Endothelial cell of umbilical vein (primary cell): ENCODE measurements at regions not wholly inside any gene's neighbourhood (a gene's known extent, or its start where the extent isn't known, plus 50 kb on each side); places are given as distances from the start of the nearest gene placed in this dataset.

Experiments
- BruUV-seq: library from RNA; stranded (reverse); fragments of 400-500 nt; replicated peaks from 2 replicates; lab custom pipeline; 2021; lab: Mats Ljungman, UMichigan
- CTCF ChIA-PET: fragments of 300-600, 350-600 bp; sonication (Branson Sonifier 250); formaldehyde crosslinking; loops from one replicate; lab custom pipeline; 2021; ENCODE audit warnings: antibody characterized with exemption, inconsistent platforms; lab: Charles Lee
- POLR2A ChIA-PET: fragments of 300-600, 350-600 bp; sonication (Branson Sonifier 250); formaldehyde crosslinking; loops from one replicate; lab custom pipeline; 2021; ENCODE audit warnings: antibody characterized with exemption, inconsistent platforms; lab: Charles Lee
- DNase-seq: peaks from one replicate; pipeline ENCODE4 v3.0.0-alpha.2; 2011; ENCODE audit warnings: low read depth, low spot score
- FAIRE-seq: peaks from 2 replicates; lab custom pipeline; 2011; peaks lifted over from hg19 to GRCh38; lab: Jason Lieb, UNC
- H2AFZ ChIP-seq: 2 replicates; pipeline ENCODE4 v1.6.0; 2012; ENCODE audit warnings: low read depth, low read length, control low read depth, inconsistent platforms
- H3K27ac ChIP-seq: 2 replicates; pipeline ENCODE4 v1.5.1; 2011; ENCODE audit warnings: low read depth, mild to moderate bottlenecking, control low read depth, low read length, moderate library complexity; ENCODE audit not compliant: insufficient read depth
- H3K27me3 ChIP-seq, 2 experiments: 2 replicates each; pipeline versions ENCODE4 v1.6.0 to v1.6.1; 2011; ENCODE audit warnings: low read length in 2 of 2, mixed read lengths in 1 of 2; ENCODE audit not compliant: control insufficient read depth in 2 of 2, insufficient read depth in 2 of 2
- H3K36me3 ChIP-seq, 2 experiments: 2 replicates in 1 of 2; 3 replicates in 1 of 2; pipeline ENCODE4 v1.5.1; 2011; ENCODE audit warnings: low read length in 2 of 2, mild to moderate bottlenecking in 1 of 2, moderate library complexity in 1 of 2; ENCODE audit not compliant: control insufficient read depth in 2 of 2, insufficient read depth in 2 of 2; ENCODE audit errors: extremely low read depth in 1 of 2
- H3K4me1 ChIP-seq: 3 replicates; pipeline ENCODE4 v1.5.1; 2011; ENCODE audit warnings: mild to moderate bottlenecking, low read length; ENCODE audit not compliant: control insufficient read depth, insufficient read depth; ENCODE audit errors: extremely low read depth
- H3K4me2 ChIP-seq: 2 replicates; pipeline ENCODE4 v1.6.1; 2011; ENCODE audit warnings: low read length, control low read depth, mixed read lengths; ENCODE audit not compliant: insufficient read depth
- H3K4me3 ChIP-seq, 3 experiments: fragments of 200-600 bp in 1 of 3; sonication (generic), shearing (Covaris generic) in 1 of 3; replicated peaks in 1 of 3; 2 replicates each; pipeline ENCODE4 v1.5.1; 2011 to 2016; ENCODE audit warnings: control low read depth in 3 of 3, low read length in 3 of 3, mild to moderate bottlenecking in 2 of 3, inconsistent platforms in 1 of 3, low read depth in 1 of 3, moderate library complexity in 1 of 3; ENCODE audit not compliant: insufficient read depth in 1 of 3
- H3K79me2 ChIP-seq: 2 replicates; pipeline ENCODE4 v1.6.0; 2012; ENCODE audit warnings: low read length, inconsistent platforms; ENCODE audit not compliant: control insufficient read depth, insufficient read depth
- H3K9ac ChIP-seq: replicated peaks from 2 replicates; pipeline ENCODE3; 2011; ENCODE audit warnings: low read length, control low read depth; ENCODE audit not compliant: insufficient read depth; ENCODE audit errors: extremely low read depth
- H3K9me1 ChIP-seq: replicated peaks from 3 replicates; pipeline ENCODE4 v1.6.0; 2011; ENCODE audit warnings: mild to moderate bottlenecking, low read length; ENCODE audit not compliant: control insufficient read depth, insufficient read depth; ENCODE audit errors: extremely low read depth
- H3K9me3 ChIP-seq: replicated peaks from 2 replicates; pipeline ENCODE4 v1.5.1; 2012; ENCODE audit warnings: low read length, inconsistent platforms; ENCODE audit not compliant: control insufficient read depth, insufficient read depth
- H4K20me1 ChIP-seq: replicated peaks from 2 replicates; pipeline ENCODE3; 2011; ENCODE audit warnings: mild to moderate bottlenecking, low read length; ENCODE audit not compliant: control insufficient read depth, insufficient read depth; ENCODE audit errors: extremely low read depth
- CTCF ChIP-seq, 2 donors: IDR thresholded peaks; 1 replicate in 1 of 2; 2 replicates in 1 of 2; pipeline ENCODE4 v1.5.1; 2011; ENCODE audit warnings: low read length in 2 of 2, mild to moderate bottlenecking in 2 of 2, moderate library complexity in 2 of 2, control low read depth in 1 of 2, inconsistent platforms in 1 of 2, low read depth in 1 of 2; ENCODE audit not compliant: insufficient read depth in 1 of 2; ENCODE audit errors: extremely low read depth in 1 of 2
- EZH2 ChIP-seq: IDR thresholded peaks from 2 replicates; pipeline ENCODE4 v1.6.1; 2012; ENCODE audit warnings: borderline replicate concordance, low read depth, mild to moderate bottlenecking, moderate library complexity, low read length, inconsistent platforms; ENCODE audit not compliant: severe bottlenecking
- FOS ChIP-seq: IDR thresholded peaks from 2 replicates; pipeline ENCODE4 v1.6.1; 2011; ENCODE audit warnings: mild to moderate bottlenecking, low read length, moderate library complexity, borderline replicate concordance; ENCODE audit not compliant: insufficient read depth
- GATA2 ChIP-seq: IDR thresholded peaks from 2 replicates; pipeline ENCODE4 v1.7.0; 2011; ENCODE audit warnings: low read depth, mild to moderate bottlenecking, moderate library complexity, mixed read lengths, low read length; ENCODE audit not compliant: insufficient read length, insufficient read depth
- JUN ChIP-seq: IDR thresholded peaks from 2 replicates; pipeline ENCODE4 v1.6.1; 2011; ENCODE audit warnings: borderline replicate concordance, low read depth; ENCODE audit not compliant: insufficient read length, insufficient read depth
- MYC ChIP-seq: IDR thresholded peaks from one replicate; pipeline ENCODE4 v1.6.1; 2011; ENCODE audit warnings: mild to moderate bottlenecking, low read depth, low read length
- POLR2A ChIP-seq: IDR thresholded peaks from 2 replicates; pipeline ENCODE4 v1.6.1; 2012; ENCODE audit warnings: low read depth, mild to moderate bottlenecking, control low read depth, low read length
- POLR2AphosphoS5 ChIP-seq: IDR thresholded peaks from 2 replicates; pipeline ENCODE4 v1.6.1; 2012; ENCODE audit warnings: low read depth, mild to moderate bottlenecking, control low read depth, low read length, moderate library complexity; ENCODE audit not compliant: insufficient read depth
- dilution Hi-C: fragments of 300-500 bp; cut with MboI; formaldehyde crosslinking; loops from one replicate; pipeline ENCODE4 v1.15.0; 2019; ENCODE audit warnings: low sequenced_read_pairs; ENCODE audit not compliant: extremely low pct_ligation_motif_present
- intact Hi-C: fragments of 100-400 bp; cut with micrococcal nuclease; formaldehyde crosslinking; loops from one replicate; pipeline ENCODE4 v1.10.0; 2022
- TF ChIP-seq, protein P1 (sequence below): IDR thresholded peaks from 2 replicates; pipeline ENCODE4 v1.6.1; 2011; ENCODE audit not compliant: insufficient read depth, insufficient read length

DNA sequence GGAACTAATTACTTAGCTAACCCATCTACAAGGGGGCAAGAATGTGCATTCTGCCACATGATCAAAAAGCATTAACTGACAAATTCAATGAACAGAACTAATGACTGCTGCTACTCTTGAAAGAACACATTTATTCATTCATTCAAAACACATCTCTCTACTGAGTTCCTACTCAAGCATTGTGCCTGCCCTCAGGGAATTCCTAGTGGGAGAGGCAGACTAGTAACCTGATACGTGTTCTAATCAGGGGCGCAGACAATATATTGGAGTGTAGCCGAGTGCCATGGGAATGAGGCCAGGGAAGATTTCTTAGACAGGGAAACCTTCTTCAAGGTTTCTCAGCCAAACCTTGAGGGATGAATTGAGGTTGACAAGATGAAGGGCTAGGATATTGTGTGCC is 56.7 kb upstream of the PAPPA start:
- H3K9me1 ChIP-seq: no peaks in the 10 kb centered on the region
- no peaks in the 10 kb centered on the region for H4K20me1 ChIP-seq
- H3K27me3 ChIP-seq: no peaks in the 10 kb centered on the region
- DNase-seq (no peak), FAIRE-seq (no peak)
- TF ChIP-seq EZH2: no peak
- no peak for TF ChIP-seq CTCF (IDR thresholded peaks at IDR 0.05; ENCODE audit: extremely low read depth in 1 of 2, insufficient read depth in 1 of 2, low read depth in 1 of 2, low read length in 2 of 2)
- no peak for TF ChIP-seq POLR2AphosphoS5
- TF ChIP-seq JUN: no peak
- TF ChIP-seq POLR2A: no peak
- TF ChIP-seq MYC: no peak
- TF ChIP-seq, protein P1, sequence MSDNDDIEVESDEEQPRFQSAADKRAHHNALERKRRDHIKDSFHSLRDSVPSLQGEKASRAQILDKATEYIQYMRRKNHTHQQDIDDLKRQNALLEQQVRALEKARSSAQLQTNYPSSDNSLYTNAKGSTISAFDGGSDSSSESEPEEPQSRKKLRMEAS: no peak
- TF ChIP-seq FOS: no peak
- TF ChIP-seq GATA2: no peak
- no peak overlapping the region for H3K4me3 ChIP-seq
- intact Hi-C loops: no loop called here
- H3K79me2 ChIP-seq: no peaks in the 10 kb centered on the region
- no peaks in the 10 kb centered on the region for H3K36me3 ChIP-seq
- H3K9me3 ChIP-seq: no peaks in the 10 kb centered on the region
- ChIA-PET CTCF (no interaction called here), POLR2A (no interaction called here)
- H3K4me1 ChIP-seq: no peaks in the 10 kb centered on the region
- no peak overlapping the region for H3K27ac ChIP-seq
- no TSS peak for BruUV-seq
- H3K4me2 ChIP-seq: no peak overlapping the region
- H3K9ac ChIP-seq: no peak overlapping the region
- no peak overlapping the region for H2AFZ ChIP-seq
- dilution Hi-C loops: no loop called here
